ENCODE measurements at regions not wholly inside any gene's neighbourhood (a gene's known extent, or its start where the extent isn't known, plus 50 kb on each side); places are given as distances from the start of the nearest gene placed in this dataset.

DNA sequence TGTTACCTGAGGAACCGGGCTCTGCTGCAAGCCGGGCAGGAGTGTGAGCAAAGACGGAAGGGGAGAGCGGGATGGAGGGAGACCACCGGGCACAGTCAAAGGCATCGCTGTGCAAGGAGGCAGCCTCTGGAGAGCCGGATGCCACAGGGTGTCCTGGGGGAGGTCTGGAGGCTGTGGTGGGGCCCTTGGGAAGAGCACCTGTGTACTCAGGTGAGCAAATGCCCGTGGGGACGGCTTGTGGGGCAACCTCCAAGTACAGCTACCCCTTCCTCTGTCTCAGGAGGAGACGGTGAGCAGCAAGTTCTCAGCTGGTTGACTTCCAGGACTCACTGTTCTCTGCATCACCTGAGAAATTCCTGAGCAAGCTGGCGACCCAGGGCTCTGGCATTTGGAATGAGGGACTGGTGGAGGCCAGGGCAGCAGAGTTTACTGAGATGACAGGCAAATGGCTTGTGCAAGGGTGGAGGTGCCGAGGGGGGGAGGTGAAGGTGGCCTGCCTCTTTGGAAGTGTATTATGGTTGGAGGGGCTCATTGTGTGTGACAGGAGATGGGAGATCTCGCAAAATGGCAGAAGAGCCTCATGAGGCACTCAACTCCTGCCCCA is 345.2 kb upstream of the SHH start:
- DNase-seq (ENCODE audit: low read depth in 2 of 2), result no peak

DNA sequence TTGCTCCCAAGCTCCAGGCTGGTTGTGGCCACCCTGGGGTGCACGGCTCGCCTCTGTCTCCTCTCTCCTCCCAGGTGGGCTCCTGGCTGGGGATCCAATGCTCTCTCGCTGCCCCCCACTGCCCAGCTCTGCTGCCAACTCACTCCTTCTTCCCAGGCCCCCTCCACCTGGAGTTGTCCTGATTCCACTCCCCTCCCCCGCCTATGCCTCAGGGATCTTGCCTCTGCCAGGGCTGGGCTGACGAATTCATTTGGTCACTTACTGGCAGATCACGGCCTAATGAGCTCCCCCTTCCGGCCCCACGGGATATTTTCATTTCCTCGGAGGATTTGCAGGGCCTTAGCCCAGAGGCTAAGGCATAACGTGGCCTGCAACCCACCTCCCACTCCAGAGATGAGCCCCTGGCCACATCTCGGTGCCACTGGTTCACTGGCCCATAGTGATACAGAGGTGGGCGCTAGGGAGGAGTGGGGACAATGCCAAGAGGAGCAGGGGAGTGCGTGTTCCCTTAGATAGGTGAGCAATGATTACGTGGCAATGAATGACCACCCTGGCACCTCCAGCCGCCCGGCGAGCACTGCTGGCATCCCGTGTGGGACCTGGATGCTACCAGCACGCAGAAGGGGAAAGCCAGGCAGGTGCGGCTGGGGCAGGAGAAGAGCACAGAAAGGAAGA is 344.6 kb upstream of the SHH start:
- DNase-seq (ENCODE audit: low read depth in 2 of 2), result no peak

DNA sequence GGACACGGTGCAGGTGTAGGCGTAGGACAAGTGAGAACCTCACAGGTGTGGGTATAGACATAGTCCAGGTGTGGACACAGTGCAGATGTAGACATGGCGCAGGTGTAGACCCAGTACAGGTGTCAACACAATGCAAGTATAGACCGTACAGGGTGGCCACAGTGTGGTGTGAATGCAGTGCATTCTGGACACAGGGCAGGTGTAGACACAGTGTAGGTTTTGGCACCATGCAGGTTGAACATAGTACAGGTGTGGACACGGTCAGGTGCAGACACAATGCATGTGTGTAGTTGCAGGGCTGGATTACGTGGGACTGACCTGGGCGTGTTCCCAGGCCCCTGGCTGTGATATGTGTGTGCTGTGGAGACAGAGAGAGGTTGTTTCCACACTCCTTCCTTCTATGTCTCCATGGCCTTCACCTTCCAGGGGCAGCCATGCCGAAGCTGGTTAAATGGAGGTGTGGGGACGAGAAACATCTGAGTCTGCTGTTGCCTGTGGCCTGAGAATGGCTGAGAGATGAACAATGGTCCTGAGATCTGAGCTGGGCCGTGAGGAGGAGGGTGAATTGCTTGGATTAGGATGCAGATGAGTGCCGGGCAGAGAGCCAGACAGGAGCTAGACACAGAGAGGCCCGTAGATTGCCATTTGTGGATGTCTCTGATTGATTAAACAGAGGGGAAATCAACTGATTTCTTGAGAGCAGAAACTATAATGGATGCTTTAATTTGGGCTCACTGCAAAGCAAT is 343.9 kb upstream of the SHH start:
- DNase-seq (ENCODE audit: low read depth in 2 of 2), result no peak

DNA sequence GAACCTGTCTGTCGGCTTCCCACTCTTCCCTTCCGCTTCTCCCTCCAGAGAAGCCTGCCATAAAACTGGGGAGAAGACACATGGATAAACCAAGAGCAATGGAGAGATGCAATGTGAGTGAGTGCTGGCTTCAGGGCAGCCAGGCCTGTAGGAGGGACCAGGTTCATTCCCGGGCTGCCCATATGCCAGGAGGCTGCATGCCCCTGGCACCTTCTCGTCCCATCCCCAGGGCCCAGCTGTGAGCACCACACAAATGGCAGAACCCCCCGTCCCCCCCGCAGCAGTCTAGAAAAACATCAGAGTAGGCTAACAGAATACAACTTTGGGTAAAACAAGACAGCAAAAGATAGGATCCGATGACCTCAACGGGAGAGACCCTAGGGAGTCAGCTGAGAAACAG is 341.3 kb upstream of the SHH start:
- DNase-seq (ENCODE audit: low read depth in 2 of 2), result no peak

DNA sequence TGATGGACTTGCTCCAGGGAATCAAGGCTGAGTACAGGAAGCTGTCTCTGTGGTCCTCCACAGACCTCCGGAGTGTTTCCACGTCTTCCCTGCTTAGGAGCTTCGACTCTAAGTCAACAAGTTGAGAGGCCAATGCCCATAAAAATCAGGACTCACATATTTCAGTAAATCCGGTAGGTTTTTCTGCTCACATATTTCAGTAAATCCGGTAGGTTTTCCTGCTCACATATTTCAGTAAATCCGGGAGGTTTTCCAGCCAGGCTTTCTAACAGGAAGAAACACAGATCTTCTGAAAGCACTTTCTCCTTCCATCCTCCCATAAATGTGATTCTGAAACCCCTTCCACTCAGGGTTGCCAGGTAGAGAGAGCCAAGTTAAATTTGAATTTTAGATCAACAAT is 340.1 kb upstream of the SHH start:
- DNase-seq (ENCODE audit: low read depth in 2 of 2), result no peak

DNA sequence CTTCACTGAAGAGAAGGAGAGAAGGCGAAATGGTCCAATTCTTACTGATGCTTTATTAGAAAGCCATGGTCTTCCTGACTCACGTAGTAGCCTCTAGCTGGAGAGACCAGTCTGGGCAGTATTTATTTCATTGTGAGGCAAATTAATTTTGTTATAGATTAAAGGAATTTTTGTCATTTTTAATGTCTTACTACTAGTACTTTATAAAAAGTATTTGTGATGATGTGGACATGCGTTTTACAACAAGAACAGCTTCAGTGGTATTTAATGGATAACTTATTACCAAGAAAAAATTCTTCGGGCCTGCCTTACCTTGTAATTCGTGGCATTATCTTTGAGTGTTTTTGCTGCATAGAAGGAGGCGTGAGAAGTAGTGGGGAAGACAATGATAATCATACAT is 339.4 kb upstream of the SHH start:
- DNase-seq (ENCODE audit: low read depth in 2 of 2), result no peak

DNA sequence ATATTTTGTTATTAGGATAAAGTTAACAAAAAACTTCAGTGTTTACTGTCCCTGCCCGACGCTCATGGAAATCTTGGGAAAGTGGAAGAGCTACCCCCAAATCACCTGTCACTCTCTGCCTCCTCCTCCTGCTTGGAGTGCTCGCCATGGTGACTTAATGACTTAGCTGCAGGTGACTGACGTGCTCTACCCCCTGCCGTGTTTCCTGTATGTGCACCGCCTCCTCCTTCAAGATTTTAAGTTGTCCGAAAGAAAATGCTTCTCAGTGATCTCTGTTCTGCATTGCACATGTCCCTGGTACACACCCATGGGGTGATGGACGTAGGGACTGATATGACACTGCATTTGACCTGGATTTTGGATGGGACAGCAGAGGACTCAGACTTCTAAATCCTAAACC is 338.8 kb upstream of the SHH start:
- no peak for DNase-seq (ENCODE audit: low read depth in 2 of 2)

DNA sequence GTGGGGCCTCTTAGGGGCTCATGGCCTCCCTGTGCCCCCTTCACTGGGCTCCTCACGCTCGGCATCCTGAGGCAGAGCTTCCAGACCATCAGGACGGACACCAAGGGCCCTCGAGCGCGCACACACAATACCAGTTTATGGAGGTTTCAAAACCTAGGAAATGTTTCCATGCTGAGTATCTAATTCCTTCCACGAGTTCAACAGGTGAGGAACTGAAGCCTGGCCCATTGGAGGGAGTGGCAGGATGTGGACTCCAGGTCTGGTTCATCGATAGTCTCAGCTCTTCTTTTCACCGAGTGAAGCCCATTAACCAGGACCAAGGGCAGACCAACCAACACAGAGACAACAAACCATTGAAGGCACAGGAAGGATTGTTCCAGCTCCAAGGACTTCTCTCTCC is 336.7 kb upstream of the SHH start:
- DNase-seq (ENCODE audit: low read depth in 2 of 2), result no peak

DNA sequence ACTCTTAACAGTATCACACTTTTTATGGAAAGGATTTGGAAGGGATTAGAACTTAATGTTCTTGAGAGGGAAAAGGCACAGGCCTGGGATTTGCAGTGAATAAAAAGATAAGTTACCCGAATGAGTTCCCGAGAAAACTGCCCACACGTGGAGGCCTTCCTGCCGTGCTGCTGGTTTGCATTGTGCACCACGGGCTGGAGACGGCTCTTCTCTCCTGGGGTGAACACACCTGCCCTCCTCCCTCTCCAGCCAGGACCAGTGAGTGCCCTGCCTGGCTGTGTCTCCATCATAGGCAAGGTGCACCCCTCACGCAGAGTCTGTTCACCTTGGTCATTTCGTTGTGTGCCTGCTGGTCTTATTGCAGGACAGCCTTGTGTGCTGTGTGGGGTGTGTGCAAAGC is 336.3 kb upstream of the SHH start:
- DNase-seq (ENCODE audit: low read depth in 2 of 2), result no peak

DNA sequence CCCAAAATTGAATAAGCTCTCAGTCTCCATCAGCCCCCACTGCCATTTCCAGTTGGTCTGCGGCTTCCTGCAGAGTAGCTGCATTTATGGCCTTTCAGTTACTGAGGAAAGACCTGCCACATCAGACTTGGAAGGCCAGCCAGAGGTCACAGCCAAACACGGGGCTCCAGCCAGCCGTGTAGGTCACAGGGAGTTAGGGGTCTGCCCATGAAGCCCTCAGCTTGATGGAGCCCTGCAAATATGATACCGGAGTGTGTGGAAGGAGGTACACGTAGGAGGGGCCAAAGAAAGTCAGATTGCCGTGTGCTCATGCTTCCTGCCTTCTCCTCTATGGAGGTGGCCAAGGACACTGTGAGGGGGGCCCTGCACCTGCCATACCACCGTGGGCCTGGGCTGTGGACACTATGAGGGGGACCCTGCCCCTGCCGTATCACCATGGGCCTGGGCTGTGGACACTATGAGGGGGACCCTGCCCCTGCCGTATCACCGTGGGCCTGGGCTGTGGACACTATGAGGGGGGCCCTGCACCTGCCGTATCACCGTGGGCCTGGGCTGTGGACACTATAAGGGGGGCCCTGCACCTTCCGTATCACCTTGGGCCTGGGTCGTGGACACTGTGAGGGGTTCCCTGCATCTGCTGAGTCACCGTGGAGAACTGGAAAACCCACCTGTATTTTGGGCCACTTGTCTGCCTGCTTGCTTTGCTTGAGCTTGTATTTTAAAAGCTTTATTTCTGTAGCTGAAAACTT is 335.7 kb upstream of the SHH start:
- no peak for DNase-seq (ENCODE audit: low read depth in 2 of 2)

DNA sequence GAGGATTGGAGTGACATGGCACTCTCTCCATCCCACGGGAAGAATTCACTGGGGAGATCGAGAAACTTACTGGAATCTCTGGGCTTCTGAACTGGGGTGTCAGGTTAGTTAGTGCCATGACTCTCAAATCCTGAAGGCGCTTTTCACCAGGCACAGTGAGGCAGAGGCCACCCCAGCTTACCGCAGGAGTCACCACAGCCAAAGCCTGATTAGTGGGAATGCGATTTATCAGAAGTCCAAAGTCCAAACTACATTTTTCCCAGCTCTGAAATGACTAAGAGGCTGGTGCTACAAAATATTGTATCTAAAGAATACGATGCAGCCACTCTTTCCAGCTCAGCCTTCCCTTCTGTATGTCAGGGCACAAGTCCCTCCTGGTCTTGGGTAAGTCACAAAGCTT is 334.8 kb upstream of the SHH start:
- DNase-seq (ENCODE audit: low read depth in 2 of 2), result no peak

DNA sequence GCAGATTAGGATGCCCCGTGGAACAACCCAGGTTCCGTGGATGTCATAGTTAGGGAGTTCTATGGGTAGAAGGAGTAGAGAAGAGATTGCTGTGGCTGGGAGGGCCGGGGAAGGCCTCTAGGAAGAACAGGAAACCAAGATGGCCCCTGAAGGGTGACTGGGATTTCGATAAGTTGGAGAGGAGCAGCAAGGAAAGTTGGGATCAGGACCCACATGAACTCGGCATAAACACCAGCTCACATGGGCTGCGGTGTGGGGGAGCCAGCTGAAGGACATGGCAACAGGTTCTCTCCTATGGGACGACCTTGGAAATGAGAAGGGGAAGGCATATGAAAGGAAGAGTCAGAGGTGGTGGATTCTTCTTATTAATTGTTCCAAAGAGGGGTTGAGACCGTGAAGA is 333.7 kb upstream of the SHH start:
- no peak for DNase-seq (ENCODE audit: low read depth in 2 of 2)

DNA sequence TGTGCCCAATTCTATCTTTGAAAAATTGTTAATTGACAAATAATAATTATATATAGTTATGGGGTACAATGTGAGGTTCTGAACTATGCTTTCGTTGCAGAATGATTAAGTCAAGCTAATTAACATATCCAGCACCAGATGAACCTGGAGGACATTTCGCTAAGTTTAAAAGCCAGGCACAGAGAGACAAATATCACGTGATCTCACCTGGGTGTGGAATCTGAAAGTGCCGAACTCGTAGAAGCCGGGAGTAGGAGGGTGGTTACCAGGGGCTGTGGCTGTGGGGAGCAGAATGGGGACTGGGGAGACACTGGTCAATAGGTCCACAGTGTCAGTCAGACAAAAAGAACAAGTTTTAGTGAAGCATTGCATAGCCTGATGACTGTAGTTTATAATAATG is 332.9 kb upstream of the SHH start:
- no peak for DNase-seq (ENCODE audit: low read depth in 2 of 2)

DNA sequence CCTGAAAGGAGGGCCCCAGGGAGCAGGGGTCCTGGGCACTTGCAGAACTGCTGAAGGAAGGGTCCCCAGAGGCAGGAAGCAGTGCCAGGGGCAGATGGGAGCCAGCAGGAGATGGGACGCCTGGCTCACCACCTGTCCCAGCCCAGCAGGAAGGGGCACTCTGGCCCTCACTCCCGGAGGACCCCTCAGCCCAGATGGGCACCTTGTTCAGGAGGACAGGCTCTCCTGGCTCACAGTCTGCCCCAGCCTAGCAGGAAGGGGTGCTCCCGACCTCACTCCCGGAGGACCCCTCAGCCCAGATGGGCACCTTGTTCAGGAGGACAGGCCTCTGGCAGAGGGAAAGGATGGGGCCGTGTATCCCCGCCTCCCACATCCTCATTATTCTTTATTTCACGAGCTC is 331.4 kb upstream of the SHH start:
- no peak for DNase-seq (ENCODE audit: low read depth in 2 of 2)

DNA sequence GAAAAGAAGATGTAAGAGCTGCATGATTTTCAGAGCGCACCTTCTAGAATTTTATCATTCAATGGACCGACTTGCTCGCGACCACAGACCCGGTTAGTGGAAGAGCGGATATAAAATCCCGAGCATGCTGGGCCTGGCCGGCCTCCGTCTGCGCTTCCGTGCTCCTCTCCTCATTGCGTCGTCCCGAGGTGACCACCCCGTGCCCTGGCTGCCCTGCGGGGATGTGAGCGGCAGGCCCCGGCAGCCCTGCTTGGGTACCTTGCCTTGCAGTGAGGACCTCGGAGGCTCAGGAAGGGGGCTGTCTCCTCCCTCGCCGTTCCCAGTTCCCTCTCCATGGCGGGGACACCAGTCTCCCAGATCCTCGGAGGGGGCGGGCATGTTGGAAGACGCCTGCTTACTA is 330.9 kb upstream of the SHH start:
- DNase-seq (ENCODE audit: low read depth in 2 of 2), result no peak

DNA sequence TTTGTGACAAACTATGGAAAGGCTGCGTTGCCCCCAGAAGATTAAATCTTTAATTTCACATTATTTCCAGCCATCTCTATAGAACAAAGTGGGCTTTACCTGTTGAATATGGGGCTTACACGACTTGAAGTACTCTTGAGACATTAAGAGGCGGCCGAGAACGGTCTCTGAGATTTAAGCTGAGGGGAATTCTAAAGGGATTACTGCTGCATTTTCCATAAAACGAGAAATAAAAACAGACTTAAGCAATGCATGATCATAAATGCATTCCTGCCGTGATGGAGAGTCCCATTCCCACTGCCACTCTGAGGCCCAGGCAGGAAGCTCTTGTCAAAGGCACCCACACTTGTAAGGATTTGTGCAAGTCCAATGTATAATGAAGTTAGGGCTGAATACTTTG is 329.7 kb upstream of the SHH start:
- no peak for DNase-seq (ENCODE audit: low read depth in 2 of 2)

DNA sequence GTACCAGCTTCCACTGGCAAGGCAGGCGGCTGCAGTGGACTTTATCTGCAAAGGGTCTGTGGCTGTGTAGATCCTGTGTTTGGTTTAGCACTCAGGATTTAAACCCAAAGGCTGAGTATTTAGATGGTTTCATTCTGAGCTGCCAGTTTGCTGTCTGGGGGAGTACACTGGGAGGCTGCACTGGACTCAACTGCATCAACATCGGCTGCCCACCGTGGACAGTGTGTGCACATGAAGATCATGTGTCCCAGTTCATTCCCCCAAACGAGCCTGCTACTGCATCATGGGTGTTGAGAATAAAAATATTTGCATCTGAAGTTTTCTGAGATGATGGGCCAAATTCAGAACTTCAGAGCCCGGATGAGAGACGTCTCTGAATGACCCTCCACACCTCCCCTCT is 328.6 kb upstream of the SHH start:
- DNase-seq (ENCODE audit: low read depth in 2 of 2), result no peak

DNA sequence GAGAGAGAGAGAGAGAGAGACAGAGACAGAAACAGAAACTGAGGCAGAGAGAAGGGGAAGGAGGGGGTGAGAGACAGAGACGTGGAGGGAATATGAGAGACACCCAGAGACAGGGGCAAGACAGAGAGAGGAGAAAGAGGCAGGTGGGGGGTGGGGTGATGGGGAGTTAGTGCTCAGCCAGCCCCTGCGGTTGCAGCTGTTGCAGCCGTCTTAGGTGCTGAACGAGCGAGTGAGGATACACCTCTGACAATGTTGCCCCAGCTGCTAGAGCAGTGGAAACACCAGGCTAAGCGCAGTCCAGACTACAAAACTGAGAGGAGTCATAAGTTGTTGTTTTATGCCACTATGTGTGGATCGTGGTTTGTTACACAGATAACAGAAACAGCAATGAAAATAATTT is 328.2 kb upstream of the SHH start:
- no peak for DNase-seq (ENCODE audit: low read depth in 2 of 2)

DNA sequence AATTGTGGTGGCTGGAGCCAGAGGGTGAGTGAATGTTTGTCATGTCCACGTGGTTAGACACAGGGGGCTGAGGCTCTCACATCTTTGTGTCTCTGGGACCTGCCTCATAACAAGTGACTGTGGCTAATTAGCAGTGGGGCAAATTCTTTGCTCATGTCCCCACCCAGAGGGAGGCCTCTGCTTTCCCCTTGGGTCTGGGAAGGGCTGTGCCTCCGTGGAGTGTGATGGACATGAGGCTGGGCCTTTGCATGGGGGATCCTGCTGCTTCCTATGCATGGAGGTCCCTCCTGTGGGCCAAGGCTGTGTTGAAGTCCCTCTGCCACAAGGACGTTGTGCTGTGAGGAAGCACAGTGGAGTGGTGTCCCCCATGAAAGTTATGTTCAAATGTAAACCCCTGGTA is 327.4 kb upstream of the SHH start:
- DNase-seq (ENCODE audit: low read depth in 2 of 2), result no peak

DNA sequence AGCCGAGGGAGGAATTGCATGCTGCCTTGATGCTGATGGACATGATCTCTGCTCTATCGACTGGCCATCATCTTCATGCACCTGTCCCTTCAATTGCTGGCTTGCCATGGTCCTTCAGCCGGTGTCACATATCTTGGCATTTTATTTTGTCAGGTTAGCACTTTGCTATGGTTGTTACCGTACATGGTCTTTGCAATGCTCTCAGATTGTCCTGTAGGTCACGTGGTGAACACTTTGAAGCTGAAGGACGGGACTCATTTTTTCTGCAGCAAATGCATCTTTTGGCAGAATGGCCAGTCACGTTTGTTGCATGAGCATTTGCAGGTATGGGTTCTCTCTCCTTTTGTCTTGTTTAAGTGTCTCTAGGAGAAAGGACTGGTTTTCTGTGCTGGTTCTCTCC is 326.8 kb upstream of the SHH start:
- no peak for DNase-seq (ENCODE audit: low read depth in 2 of 2)

DNA sequence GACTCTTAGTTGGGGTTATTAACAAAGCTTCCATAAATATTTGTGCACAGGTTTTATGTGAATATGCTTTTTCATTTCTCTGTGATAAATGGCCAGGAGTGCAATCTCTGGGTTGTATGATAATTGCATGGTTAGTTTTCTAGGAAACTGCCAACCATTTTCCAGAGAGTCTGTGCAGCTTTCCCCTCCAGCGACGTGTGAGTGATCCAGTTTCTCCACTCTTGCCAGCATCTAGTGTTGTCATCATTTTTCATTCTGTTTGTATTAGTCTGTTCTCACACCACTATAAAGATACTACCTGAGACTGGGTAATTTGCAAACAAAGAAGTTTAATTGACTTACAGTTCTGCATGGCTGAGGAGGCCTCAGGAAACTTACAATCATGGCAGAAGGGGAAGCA is 319.6 kb upstream of the SHH start:
- no peak for DNase-seq (ENCODE audit: low read depth in 2 of 2)

DNA sequence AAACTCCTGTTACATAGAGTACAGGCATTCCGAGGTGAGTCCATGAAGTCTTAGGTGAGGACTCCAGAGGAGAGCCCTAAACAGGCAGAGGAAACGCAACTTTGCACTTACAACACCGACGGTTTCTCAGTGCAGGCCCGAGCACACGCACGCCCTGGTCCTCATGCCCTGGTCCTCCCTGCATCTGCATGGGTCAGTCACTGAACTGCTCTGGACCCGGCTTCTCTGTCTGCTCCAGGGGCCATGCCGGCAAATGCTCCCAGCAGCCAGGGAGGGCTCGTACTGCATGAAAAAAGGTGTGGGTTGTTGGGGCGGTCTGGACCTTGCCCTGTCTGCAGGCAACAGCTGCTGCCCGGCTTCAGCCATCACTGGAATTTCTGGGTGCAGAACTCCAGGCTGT is 317.3 kb upstream of the SHH start:
- DNase-seq (ENCODE audit: low read depth in 2 of 2), result no peak

DNA sequence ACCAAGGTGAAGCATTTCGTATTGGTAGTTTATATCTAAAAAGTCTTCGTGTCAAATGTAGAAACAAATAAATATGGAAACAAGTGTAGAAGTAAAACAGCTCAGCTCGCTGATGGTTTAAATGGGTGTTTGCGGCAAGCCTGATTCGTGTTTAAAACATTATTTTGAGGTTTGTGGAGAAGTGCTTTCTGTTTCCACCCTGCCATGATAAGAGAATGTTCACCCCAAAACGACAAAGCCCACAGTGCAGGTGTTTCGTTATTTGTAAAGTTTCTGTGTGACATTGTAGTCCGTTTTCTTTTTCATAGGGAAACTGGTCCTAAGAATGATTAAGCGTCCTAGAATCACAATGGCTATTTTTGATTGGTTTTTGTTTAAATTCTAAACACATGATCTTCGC is 316.2 kb upstream of the SHH start:
- DNase-seq (ENCODE audit: low read depth in 2 of 2), result no peak

All from stimulated activated CD4-positive, alpha-beta T cell treated with anti-CD3 and anti-CD28 coated beads, Interleukin-4, amount 100 ng/mL, for 48 hours (primary cell).